ENCODE measurements at regions not wholly inside any gene's neighbourhood (a gene's known extent, or its start where the extent isn't known, plus 50 kb on each side); places are given as distances from the start of the nearest gene placed in this dataset.

GRCh38 chr3:72263223-72263990, 478.5 kb upstream of the PROK2 start:
- TF ChIP-seq IRF3 (IDR thresholded peaks at IDR 0.05; ENCODE audit: low read depth, low read length), result no peak
- TF ChIP-seq, protein P1, sequence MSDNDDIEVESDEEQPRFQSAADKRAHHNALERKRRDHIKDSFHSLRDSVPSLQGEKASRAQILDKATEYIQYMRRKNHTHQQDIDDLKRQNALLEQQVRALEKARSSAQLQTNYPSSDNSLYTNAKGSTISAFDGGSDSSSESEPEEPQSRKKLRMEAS (IDR thresholded peaks at IDR 0.05; ENCODE audit: low read depth), result no peak
- no peak for TF ChIP-seq FOXM1 (IDR thresholded peaks at IDR 0.05; ENCODE audit: low read depth)
- TF ChIP-seq TEAD4 (IDR thresholded peaks at IDR 0.05; ENCODE audit: borderline replicate concordance, insufficient read depth), result no peak
- TF ChIP-seq RFX5 (IDR thresholded peaks at IDR 0.05; ENCODE audit: low read length), result no peak
- no peak for TF ChIP-seq YY1 (IDR thresholded peaks at IDR 0.05; ENCODE audit: low read depth)
- no peak for TF ChIP-seq EP300 (IDR thresholded peaks at IDR 0.05; ENCODE audit: borderline replicate concordance in 1 of 2, low read depth in 1 of 2, low read length in 1 of 2)
- TF ChIP-seq RCOR1 (IDR thresholded peaks at IDR 0.05; ENCODE audit: low read length), result no peak
- TF ChIP-seq GATA2 (CRISPR knock-in tag; IDR thresholded peaks at IDR 0.05), result no peak
- TF ChIP-seq, protein P2, sequence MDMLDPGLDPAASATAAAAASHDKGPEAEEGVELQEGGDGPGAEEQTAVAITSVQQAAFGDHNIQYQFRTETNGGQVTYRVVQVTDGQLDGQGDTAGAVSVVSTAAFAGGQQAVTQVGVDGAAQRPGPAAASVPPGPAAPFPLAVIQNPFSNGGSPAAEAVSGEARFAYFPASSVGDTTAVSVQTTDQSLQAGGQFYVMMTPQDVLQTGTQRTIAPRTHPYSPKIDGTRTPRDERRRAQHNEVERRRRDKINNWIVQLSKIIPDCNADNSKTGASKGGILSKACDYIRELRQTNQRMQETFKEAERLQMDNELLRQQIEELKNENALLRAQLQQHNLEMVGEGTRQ (IDR thresholded peaks at IDR 0.05; ENCODE audit: borderline replicate concordance, low read depth, low read length), result no peak
- no peak for TF ChIP-seq NRF1 (IDR thresholded peaks at IDR 0.05; ENCODE audit: low read depth, low read length)
- no peak for TF ChIP-seq TCF12 (IDR thresholded peaks at IDR 0.05)
- Histone ChIP-seq H3K36me3 (replicated peaks in 1 of 2; ENCODE audit: control insufficient read depth in 1 of 2, insufficient read depth in 2 of 2, low read length in 1 of 2) (no peaks in the 10 kb centered on the region), H3K9me2 (no peaks in the 10 kb centered on the region), H3K4me1 (ENCODE audit: control insufficient read depth in 1 of 2, insufficient read depth in 2 of 2, low read depth in 1 of 2, low read length in 1 of 2) (peaks cover 0 to 7% of the 10 kb centered on the region in 2 experiments; a peak in 1 of 4 replicates), H3K27ac (ENCODE audit: low read depth in 2 of 2, low read length in 1 of 2) (no peak overlapping the region), H4K20me1 (ENCODE audit: insufficient read depth) (no peaks in the 10 kb centered on the region), H3K4me2 (no peak overlapping the region), H3F3A (replicated peaks; ENCODE audit: insufficient read depth) (no peaks in the 10 kb centered on the region), H3K79me2 (ENCODE audit: insufficient read depth) (no peaks in the 10 kb centered on the region), H3K9ac (no peak overlapping the region), H3K4me3 (ENCODE audit: low read depth in 2 of 2, low read length in 1 of 2) (no peak overlapping the region), H3K9me3 (no peaks in the 10 kb centered on the region), H2AFZ (ENCODE audit: low read depth) (no peak overlapping the region), H3K27me3 (ENCODE audit: insufficient read depth) (peaks cover 10% of the 10 kb centered on the region; the same call in 1 of the 2 replicates)
- ChIA-PET CTCF (interaction anchor here (1.4 kb wide), 1 partner anchor 8 kb away, joined by 4 read pairs; no protein-coding TSS in a partner anchor), POLR2A (no interaction called here)
- no peak for DNase-seq
- 39% methylated on average over 4 of the region's 4 CpGs for WGBS (ENCODE audit: low lambda C conversion rate)

DNA sequence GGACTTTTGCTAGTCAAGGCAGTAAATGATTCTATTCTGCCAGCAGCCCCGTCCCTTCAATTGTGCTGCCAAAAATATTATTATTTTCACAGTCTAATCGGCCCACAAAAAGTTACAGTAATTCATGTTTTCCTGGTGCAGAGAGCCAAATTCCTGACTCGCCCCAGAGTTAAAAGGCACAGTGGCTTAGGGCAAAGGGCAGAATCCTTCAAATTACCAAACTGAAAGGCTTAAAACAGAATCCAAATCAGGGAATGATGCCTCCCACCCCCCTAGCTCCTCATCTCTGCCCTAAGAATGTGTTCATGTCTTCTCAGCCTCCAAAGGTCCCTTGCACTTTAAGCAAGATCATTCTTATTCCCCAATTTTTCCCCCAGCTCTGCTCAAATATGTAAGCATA, 477.8 kb upstream of the PROK2 start:
- no peaks in the 10 kb centered on the region for H3K79me2 ChIP-seq (ENCODE audit: insufficient read depth)
- no peak overlapping the region for H3K27ac ChIP-seq (ENCODE audit: low read depth in 2 of 2, low read length in 1 of 2)
- H3K4me1 ChIP-seq (ENCODE audit: control insufficient read depth in 1 of 2, insufficient read depth in 2 of 2, low read depth in 1 of 2, low read length in 1 of 2), result peaks cover 0 to 7% of the 10 kb centered on the region in 2 experiments; a peak in 1 of 4 replicates
- H3F3A ChIP-seq (replicated peaks; ENCODE audit: insufficient read depth), result no peaks in the 10 kb centered on the region
- no peak overlapping the region for H3K9ac ChIP-seq
- no peaks in the 10 kb centered on the region for H3K36me3 ChIP-seq (replicated peaks in 1 of 2; ENCODE audit: control insufficient read depth in 1 of 2, insufficient read depth in 2 of 2, low read length in 1 of 2)
- 66% methylated on average over 3 of the region's 3 CpGs for WGBS (ENCODE audit: low lambda C conversion rate)
- POLR2A ChIA-PET, result no interaction called here
- H3K27me3 ChIP-seq (ENCODE audit: insufficient read depth), result peaks cover 10% of the 10 kb centered on the region; the same call in 1 of the 2 replicates
- H3K9me2 ChIP-seq, result no peaks in the 10 kb centered on the region
- no peak for DNase-seq
- no peaks in the 10 kb centered on the region for H4K20me1 ChIP-seq (ENCODE audit: insufficient read depth)
- CTCF ChIA-PET, result no interaction called here
- no peaks in the 10 kb centered on the region for H3K9me3 ChIP-seq
- no peak overlapping the region for H3K4me3 ChIP-seq (ENCODE audit: low read depth in 2 of 2, low read length in 1 of 2)
- no peak overlapping the region for H2AFZ ChIP-seq (ENCODE audit: low read depth)
- H3K4me2 ChIP-seq, result no peak overlapping the region
- TF ChIP-seq TCF12 (IDR thresholded peaks at IDR 0.05) (no peak), FOXJ3 (CRISPR knock-in tag; IDR thresholded peaks at IDR 0.05) (no peak), RXRA (IDR thresholded peaks at IDR 0.05; ENCODE audit: borderline replicate concordance, low read depth) (no peak), NRF1 (IDR thresholded peaks at IDR 0.05; ENCODE audit: low read depth, low read length) (no peak), MXI1 (IDR thresholded peaks at IDR 0.05; ENCODE audit: low read depth, low read length) (no peak), RCOR1 (IDR thresholded peaks at IDR 0.05; ENCODE audit: low read length) (no peak), USF1 (IDR thresholded peaks at IDR 0.05; ENCODE audit: borderline replicate concordance, low read depth) (no peak), YY1 (IDR thresholded peaks at IDR 0.05; ENCODE audit: low read depth) (no peak)
- TF ChIP-seq, protein P3, sequence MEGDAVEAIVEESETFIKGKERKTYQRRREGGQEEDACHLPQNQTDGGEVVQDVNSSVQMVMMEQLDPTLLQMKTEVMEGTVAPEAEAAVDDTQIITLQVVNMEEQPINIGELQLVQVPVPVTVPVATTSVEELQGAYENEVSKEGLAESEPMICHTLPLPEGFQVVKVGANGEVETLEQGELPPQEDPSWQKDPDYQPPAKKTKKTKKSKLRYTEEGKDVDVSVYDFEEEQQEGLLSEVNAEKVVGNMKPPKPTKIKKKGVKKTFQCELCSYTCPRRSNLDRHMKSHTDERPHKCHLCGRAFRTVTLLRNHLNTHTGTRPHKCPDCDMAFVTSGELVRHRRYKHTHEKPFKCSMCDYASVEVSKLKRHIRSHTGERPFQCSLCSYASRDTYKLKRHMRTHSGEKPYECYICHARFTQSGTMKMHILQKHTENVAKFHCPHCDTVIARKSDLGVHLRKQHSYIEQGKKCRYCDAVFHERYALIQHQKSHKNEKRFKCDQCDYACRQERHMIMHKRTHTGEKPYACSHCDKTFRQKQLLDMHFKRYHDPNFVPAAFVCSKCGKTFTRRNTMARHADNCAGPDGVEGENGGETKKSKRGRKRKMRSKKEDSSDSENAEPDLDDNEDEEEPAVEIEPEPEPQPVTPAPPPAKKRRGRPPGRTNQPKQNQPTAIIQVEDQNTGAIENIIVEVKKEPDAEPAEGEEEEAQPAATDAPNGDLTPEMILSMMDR (IDR thresholded peaks at IDR 0.05), result no peak
- TF ChIP-seq, protein P4, sequence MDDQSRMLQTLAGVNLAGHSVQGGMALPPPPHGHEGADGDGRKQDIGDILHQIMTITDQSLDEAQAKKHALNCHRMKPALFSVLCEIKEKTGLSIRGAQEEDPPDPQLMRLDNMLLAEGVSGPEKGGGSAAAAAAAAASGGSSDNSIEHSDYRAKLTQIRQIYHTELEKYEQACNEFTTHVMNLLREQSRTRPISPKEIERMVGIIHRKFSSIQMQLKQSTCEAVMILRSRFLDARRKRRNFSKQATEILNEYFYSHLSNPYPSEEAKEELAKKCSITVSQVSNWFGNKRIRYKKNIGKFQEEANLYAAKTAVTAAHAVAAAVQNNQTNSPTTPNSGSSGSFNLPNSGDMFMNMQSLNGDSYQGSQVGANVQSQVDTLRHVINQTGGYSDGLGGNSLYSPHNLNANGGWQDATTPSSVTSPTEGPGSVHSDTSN (IDR thresholded peaks at IDR 0.05), result no peak
- TF ChIP-seq, protein P2 (IDR thresholded peaks at IDR 0.05; ENCODE audit: borderline replicate concordance, low read depth, low read length), result no peak
